GM10248 (cell line): ENCODE measurements at regions not wholly inside any gene's neighbourhood (a gene's known extent, or its start where the extent isn't known, plus 50 kb on each side); places are given as distances from the start of the nearest gene placed in this dataset.

Source experiments
- CTCF ChIA-PET: fragments of 300-600 bp; sonication (Branson Sonifier 250); formaldehyde crosslinking; extraction: SDS; loops from one replicate; lab custom pipeline; 2021; ENCODE audit warnings: antibody characterized with exemption; lab: Yijun Ruan, JAX
- POLR2A ChIA-PET: fragments of 350-650 bp; sonication (Branson Sonifier 250); formaldehyde crosslinking; extraction: SDS; loops from one replicate; lab custom pipeline; 2020; ENCODE audit warnings: antibody characterized with exemption; lab: Yijun Ruan, JAX
- DNase-seq: peaks from one replicate; pipeline ENCODE4 v3.0.0; 2012; ENCODE audit errors: extremely low spot score
- CTCF ChIP-seq: IDR thresholded peaks from 2 replicates; pipeline ENCODE4 v1.5.1; 2012; ENCODE audit warnings: mild to moderate bottlenecking, low read depth; ENCODE audit errors: extremely low read depth, missing control alignments, control extremely low read depth

GRCh38 chr15:56537881-56538280 lies 72.9 kb upstream of the MNS1 start:
- ChIA-PET POLR2A (no interaction called here), CTCF (no interaction called here)
- peak; percentile 15 for DNase-seq
- TF ChIP-seq CTCF = no peak

- DNase-seq = no peak
- ChIA-PET POLR2A (no interaction called here), CTCF (interaction anchor here (1.3 to 4.0 kb wide), 2 partner anchors 40 to 44 kb away, joined by 4 to 14 read pairs; no protein-coding TSS in a partner anchor)
- no peak for TF ChIP-seq CTCF
These were observed 69.8 kb upstream of the MNS1 start for GRCh38 chr15:56534728-56535127.

- POLR2A ChIA-PET = no interaction called here
- no peak for DNase-seq
- no peak for TF ChIP-seq CTCF
- CTCF ChIA-PET = interaction anchor here (0.8 to 4.0 kb wide), 7 partner anchors 10 to 43 kb away, joined by 3 to 14 read pairs (median 4); no protein-coding TSS in a partner anchor
These were observed 68.9 kb upstream of the MNS1 start for GRCh38 chr15:56533731-56534403.

GRCh38 chr15:56532721-56533460 lies 68.0 kb upstream of the MNS1 start:
- no peak for DNase-seq
- ChIA-PET POLR2A (no interaction called here), CTCF (interaction anchor here (0.8 to 4.0 kb wide), 6 partner anchors 9 to 42 kb away, joined by 3 to 14 read pairs (median 4); no protein-coding TSS in a partner anchor)
- TF ChIP-seq CTCF = no peak

- ChIA-PET CTCF (no interaction called here), POLR2A (no interaction called here)
- TF ChIP-seq CTCF = no peak
- DNase-seq = no peak
These were observed 65.2 kb upstream of the MNS1 start for GRCh38 chr15:56530157-56530556.

- TF ChIP-seq CTCF = no peak
- POLR2A ChIA-PET = no interaction called here
- no peak for DNase-seq
- CTCF ChIA-PET = no interaction called here
These were observed 63.2 kb upstream of the MNS1 start for GRCh38 chr15:56528136-56528535.
